Islet of Langerhans (tissue), 1 donor: ENCODE measurements at regions not wholly inside any gene's neighbourhood (a gene's known extent, or its start where the extent isn't known, plus 50 kb on each side); places are given as distances from the start of the nearest gene placed in this dataset.
"Not testable (repeated sequence)": the region's sequence is repeated elsewhere in the genome, so short reads cannot be mapped to it uniquely, and the experiment has no call there.

Experiments
- FAIRE-seq: peaks from one replicate; lab custom pipeline; 2011; peaks lifted over from hg19 to GRCh38; lab: Jason Lieb, UNC

- not testable (repeated sequence) for FAIRE-seq
Measured at GRCh38 chr6:114626226-114626625, 283.4 kb upstream of the HS3ST5 start.

- no peak for FAIRE-seq
Measured at GRCh38 chr6:114619621-114620200, 276.9 kb upstream of the HS3ST5 start.

GRCh38 chr6:114611696-114612095, 268.9 kb upstream of the HS3ST5 start:
- no peak for FAIRE-seq

GRCh38 chr6:114608091-114608490, 265.3 kb upstream of the HS3ST5 start:
- no peak for FAIRE-seq

- no peak for FAIRE-seq
Measured at GRCh38 chr6:114605656-114606055, 262.8 kb upstream of the HS3ST5 start.

- FAIRE-seq, result no peak
Measured at GRCh38 chr6:114600381-114600780, 257.6 kb upstream of the HS3ST5 start.

- FAIRE-seq, result no peak
Measured at GRCh38 chr6:114595591-114595990, 252.8 kb upstream of the HS3ST5 start.

GRCh38 chr6:114595186-114595585, 252.4 kb upstream of the HS3ST5 start:
- FAIRE-seq, result no peak

- FAIRE-seq, result no peak
Measured at GRCh38 chr6:114592506-114592905, 249.7 kb upstream of the HS3ST5 start.

- no peak for FAIRE-seq
Measured at GRCh38 chr6:114588726-114589125, 245.9 kb upstream of the HS3ST5 start.

GRCh38 chr6:114586298-114586697, 243.5 kb upstream of the HS3ST5 start:
- FAIRE-seq, result no peak

GRCh38 chr6:114581293-114581692, 238.5 kb upstream of the HS3ST5 start:
- no peak for FAIRE-seq

- FAIRE-seq, result no peak
Measured at GRCh38 chr6:114580882-114581281, 238.1 kb upstream of the HS3ST5 start.

GRCh38 chr6:114579486-114579885, 236.7 kb upstream of the HS3ST5 start:
- FAIRE-seq, result no peak

- FAIRE-seq, result no peak
Measured at GRCh38 chr6:114577109-114577508, 234.3 kb upstream of the HS3ST5 start.

GRCh38 chr6:114576330-114576729, 233.5 kb upstream of the HS3ST5 start:
- FAIRE-seq, result no peak

- no peak for FAIRE-seq
Measured at GRCh38 chr6:114569669-114570068, 226.8 kb upstream of the HS3ST5 start.

- FAIRE-seq, result no peak
Measured at GRCh38 chr6:114564302-114564933, 221.6 kb upstream of the HS3ST5 start.

GRCh38 chr6:114559419-114559818, 216.6 kb upstream of the HS3ST5 start:
- FAIRE-seq, result no peak

- FAIRE-seq, result no peak
Measured at GRCh38 chr6:114558153-114558552, 215.3 kb upstream of the HS3ST5 start.

- FAIRE-seq, result no peak
Measured at GRCh38 chr6:114556846-114557488, 214.1 kb upstream of the HS3ST5 start.

GRCh38 chr6:114550316-114550715, 207.5 kb upstream of the HS3ST5 start:
- FAIRE-seq, result no peak

GRCh38 chr6:114543696-114544095, 200.9 kb upstream of the HS3ST5 start:
- no peak for FAIRE-seq

- FAIRE-seq, result no peak
Measured at GRCh38 chr6:114541794-114542193, 199.0 kb upstream of the HS3ST5 start.
